ENCODE measurements at regions not wholly inside any gene's neighbourhood (a gene's known extent, or its start where the extent isn't known, plus 50 kb on each side); places are given as distances from the start of the nearest gene placed in this dataset.

GRCh38 chr9:682633-683508, 158.6 kb upstream of the DMRT1 start (continued):
- peak; percentile 99 for TF ChIP-seq NFIC (IDR thresholded peaks at IDR 0.05; ENCODE audit: low read length)
- TF ChIP-seq LBX2 (CRISPR knock-in tag; IDR thresholded peaks at IDR 0.05; ENCODE audit: borderline replicate concordance): no peak
- TF ChIP-seq ZNF260 (CRISPR knock-in tag; IDR thresholded peaks at IDR 0.05; ENCODE audit: borderline replicate concordance, low read depth): no peak
- TF ChIP-seq ZHX2 (IDR thresholded peaks at IDR 0.05; ENCODE audit: low read depth): 0 out of 2 replicates have a peak, but pooled peaks have one; percentile 16
- TF ChIP-seq ZHX2 (CRISPR knock-in tag; IDR thresholded peaks at IDR 0.05; ENCODE audit: borderline replicate concordance): no peak
- TF ChIP-seq ZSCAN20 (CRISPR knock-in tag; IDR thresholded peaks at IDR 0.05; ENCODE audit: borderline replicate concordance): no peak
- peak; percentile 86 for TF ChIP-seq FOSL2 (CRISPR knock-in tag; IDR thresholded peaks at IDR 0.05)
- no peak; the same call in 1 of the 2 replicates for TF ChIP-seq ZNF101 (CRISPR knock-in tag; IDR thresholded peaks at IDR 0.05; ENCODE audit: borderline replicate concordance, low read depth)
- no peak for TF ChIP-seq ATF5 (CRISPR knock-in tag; IDR thresholded peaks at IDR 0.05; ENCODE audit: low read depth)
- peak; percentile 97 for TF ChIP-seq ZNF609 (CRISPR knock-in tag; IDR thresholded peaks at IDR 0.05; ENCODE audit: borderline replicate concordance)
- peak; percentile 45; the same call in 1 of the 2 replicates for TF ChIP-seq ZNF770 (CRISPR knock-in tag; IDR thresholded peaks at IDR 0.05)
- TF ChIP-seq ZNF841 (CRISPR knock-in tag; IDR thresholded peaks at IDR 0.05; ENCODE audit: borderline replicate concordance): no peak
- TF ChIP-seq AGO1 (IDR thresholded peaks at IDR 0.05; ENCODE audit: low read depth, low read length, poor library complexity, severe bottlenecking): no peak

Measured in HepG2 (cell line).